ENCODE measurements at regions not wholly inside any gene's neighbourhood (a gene's known extent, or its start where the extent isn't known, plus 50 kb on each side); places are given as distances from the start of the nearest gene placed in this dataset.
A peak's percentile ranks its signal among the peaks of the same experiment; 100 is the strongest.

DNA sequence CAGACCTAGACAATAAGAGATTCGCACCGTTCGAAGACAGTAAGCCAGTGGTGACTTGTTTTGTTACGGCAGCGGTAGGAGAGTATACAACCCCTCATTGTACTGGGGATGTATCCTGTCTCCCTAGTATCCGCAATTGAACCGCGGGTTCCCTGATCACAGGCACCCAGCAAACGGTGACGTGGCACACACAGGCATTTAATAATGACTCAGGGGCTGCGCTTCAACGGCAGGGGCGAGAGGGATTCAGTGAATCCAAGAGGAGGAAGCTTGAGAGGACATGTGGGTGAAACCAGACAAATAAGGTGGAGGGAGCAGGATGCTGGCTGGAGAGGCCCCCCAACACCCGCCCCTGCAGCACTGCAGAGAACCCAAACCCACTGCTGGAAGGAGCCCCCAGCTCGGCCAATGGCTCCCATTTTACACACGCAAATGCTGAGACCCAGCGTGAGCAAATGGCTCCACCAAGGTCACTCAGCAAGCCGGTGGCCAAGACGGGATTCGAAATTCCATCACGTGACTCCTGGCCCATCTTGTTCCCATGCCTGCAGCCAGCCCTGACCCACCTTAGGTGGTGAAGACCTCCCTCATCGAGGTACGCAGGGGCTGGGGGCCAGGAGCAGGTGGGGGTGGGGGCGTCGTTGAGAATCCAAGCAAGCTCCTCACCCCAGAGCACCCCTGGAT is 149.9 kb downstream of the SYF2 start:
- no peak for DNase-seq

DNA sequence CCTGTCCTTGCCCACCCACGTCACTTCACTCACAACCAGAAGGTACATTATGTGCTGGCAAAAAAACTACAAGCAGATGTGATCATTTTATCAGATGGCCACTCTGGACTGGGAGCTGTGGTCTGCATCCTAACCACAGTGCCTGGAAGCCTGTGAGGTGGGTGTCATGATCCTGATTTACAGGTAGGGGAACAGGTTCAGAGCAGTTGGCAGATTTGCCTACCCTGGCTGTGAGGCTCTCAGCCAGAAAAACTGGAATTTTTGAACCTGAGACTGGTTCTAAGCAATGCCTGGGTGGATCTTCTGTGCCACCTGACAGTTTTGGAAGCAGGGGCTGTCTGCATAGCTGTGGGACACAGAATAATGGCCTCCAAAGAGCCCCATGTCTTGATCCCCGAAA is 150.8 kb downstream of the SYF2 start:
- no peak for DNase-seq

DNA sequence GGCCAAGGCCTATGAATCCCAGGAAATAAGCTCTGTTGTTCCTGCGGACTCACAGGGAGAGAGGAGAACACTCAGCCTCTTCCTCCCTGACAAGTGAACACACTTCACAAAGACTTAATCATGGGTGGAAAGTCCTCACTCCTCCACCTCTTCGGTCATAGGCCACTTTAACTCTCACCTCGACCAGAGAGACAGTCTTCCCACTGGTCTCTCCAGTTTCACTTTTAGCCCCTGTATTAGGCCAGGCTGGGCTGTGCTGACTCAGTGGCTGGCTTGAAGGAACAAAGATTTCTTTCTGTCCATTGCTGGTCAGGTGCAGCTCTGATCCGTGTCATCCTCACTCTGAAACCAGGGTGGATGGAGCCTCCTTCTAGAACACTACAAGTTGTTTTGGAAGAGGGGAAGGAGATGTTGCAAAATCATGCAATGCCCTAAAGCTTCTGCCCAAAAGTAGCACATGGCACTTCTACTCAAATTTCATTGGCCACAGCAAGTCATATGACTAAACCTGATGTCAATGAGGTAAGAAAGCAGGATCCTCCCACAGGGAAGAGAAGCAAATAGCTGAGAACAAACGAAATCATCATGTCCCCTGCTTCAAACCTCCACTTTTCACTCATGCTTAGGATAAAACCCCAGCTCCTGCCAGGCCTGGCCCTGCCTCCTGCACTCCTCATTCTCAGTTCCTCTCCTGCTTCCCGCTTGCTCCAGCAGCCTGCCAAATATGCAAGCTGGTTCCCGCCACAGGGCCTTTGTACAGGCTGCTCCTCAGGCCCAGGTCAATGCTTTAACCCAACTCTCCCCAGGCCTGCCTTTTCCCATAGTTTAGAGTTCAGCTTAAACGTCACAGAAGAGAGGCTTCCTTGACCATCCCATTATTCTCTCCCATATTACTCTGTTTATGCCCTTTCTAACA is 150.5 kb upstream of the RUNX3 start:
- peak in 2 of 51 donors; percentile 7 to 10 for DNase-seq

DNA sequence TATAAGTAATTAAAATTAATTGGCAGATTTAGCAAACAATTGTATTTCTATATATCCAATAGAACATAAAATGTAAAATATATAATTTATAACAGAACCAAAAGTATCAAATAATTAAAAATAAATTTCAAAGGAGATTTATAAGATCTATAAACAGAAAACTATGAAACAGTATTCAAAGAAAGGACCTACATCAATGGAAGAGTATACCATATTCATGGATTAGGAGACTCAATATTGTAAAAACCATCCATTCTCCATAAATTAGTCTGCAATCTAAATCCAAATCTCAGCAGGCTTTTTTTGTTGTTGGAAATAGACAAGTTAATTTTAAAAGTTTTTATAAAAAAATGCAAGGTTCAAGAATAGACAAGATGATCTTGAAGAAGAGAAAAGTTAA is 149.0 kb upstream of the RUNX3 start:
- no peak for DNase-seq

DNA sequence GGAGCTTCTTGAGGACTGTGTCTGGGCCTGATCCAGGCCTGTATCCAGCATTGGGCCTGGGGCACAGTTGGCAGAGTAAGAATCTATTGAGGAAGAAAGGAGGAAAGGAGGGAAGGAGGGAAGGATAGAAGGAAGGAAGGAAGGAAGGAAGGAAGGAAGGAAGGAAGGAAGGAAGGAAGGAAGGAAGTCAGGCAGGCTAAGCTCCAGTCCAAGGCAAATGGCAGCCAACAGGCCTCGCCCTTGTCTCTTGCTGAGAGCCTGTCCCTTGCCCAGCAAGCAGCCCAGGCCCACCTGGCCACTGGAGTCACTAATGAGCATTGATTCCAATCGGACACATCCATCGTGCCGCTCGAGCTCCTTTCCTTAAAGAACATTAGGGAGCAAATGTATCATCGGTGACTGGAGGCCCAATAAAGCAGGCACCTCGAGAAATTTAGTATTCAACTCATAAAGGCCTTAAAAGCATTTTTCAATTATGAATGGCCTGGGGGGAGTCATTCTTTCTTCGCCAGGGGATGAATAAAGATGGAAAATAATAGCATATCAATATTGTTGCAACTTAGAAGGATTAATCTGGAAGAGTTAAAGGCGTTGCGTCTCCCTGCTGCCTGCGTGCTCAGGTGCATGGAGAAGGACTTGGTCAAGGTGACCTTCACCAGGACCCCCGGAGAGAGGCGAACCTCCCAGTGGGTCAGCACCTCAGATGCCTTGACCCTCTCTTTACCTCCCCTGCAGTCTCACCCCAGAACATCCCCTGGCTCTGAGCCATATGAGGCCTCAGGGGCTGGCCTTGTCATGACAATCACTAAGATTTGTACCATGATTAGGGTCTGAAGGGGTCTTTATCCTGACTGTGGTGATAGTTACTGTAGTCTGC is 144.5 kb upstream of the RUNX3 start:
- DNase-seq, result no peak

DNA sequence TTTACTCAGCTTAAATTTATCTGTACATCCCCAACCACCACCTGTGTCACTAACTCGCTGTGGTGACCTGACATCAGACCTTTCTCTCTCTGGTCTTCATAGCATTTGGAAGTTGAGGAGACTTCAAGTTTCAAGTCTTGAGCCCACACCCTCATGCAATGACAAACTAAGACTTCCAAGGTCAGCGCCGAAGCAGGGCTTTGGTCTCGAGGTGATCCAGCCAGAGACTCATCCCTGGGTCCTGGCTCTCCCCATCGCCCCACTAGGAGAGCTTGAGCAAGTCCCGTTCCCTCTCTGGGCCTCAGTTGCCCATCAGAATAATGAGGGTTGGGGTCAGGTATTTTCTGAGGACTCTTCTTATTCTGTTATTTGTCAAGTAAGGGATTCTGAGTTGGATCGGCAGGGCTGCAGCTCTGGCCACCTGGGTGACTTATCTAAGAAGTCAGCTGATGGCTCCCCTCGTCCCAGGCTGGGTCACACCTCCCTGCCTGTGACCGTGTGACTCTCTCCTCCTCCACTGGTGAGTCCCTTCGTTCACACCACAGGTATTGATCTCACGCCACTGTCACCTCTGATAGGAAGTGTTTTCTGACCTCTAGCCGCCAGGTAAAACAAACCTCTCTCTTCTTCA is 143.7 kb upstream of the RUNX3 start:
- no peak for DNase-seq

DNA sequence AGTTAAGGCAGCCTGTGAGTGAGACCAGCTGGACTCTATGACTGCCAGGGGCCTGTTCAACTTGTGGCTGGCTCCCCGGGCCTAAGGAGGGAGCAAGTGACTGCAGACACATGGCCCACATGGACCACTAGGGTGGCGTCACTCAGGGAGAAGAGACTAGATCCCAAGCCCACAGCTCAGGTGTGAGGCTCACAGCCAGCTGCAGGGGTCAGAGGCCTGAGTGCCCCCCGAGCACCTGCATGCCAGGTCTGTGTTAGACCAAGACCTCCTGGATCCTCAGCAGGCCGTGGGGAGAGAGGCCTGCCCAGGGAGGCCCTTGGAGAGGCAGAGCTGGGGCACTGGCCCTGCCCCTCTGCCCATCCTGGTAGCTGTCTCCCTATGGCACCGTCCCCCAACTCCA is 142.4 kb upstream of the RUNX3 start:
- DNase-seq, result no peak

DNA sequence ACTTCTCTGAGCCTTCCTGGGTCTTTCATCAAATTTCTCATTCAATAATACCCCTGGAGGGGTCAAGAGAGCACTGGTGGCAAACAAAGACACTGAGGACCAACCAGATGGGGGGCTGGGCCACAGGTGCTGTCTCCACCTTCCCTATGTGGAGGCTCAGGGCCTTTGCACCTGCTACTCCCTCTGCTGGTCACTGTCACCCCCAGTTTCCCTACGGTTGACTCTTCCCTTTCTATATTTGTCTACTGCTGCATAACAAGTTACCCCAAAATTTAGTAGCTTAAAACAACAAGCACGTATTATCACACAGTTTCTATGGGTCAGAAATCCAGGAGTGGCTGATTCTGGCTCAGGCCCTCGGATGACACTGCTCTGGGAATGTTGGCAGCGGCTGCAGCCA is 138.8 kb upstream of the RUNX3 start:
- DNase-seq, result no peak

DNA sequence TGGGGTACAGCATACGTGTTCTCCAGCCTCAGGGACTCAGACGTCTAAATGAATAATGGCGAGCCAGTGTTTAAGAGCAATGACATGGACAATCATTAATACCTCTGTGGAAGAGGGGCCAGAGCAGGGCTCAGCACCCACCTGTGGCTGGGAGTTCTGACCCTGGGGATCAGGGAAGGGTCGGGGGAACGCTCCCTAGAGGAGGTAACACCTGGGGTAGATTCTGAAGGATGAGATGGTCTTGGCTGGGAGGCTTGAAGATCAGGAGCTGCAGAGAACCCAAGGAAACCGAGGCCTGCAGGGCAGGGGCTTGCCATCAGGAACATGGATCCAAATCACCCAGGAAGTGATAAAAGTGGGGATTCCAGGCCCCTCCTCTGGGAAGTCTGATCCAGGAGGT is 138.2 kb upstream of the RUNX3 start:
- no peak for DNase-seq

DNA sequence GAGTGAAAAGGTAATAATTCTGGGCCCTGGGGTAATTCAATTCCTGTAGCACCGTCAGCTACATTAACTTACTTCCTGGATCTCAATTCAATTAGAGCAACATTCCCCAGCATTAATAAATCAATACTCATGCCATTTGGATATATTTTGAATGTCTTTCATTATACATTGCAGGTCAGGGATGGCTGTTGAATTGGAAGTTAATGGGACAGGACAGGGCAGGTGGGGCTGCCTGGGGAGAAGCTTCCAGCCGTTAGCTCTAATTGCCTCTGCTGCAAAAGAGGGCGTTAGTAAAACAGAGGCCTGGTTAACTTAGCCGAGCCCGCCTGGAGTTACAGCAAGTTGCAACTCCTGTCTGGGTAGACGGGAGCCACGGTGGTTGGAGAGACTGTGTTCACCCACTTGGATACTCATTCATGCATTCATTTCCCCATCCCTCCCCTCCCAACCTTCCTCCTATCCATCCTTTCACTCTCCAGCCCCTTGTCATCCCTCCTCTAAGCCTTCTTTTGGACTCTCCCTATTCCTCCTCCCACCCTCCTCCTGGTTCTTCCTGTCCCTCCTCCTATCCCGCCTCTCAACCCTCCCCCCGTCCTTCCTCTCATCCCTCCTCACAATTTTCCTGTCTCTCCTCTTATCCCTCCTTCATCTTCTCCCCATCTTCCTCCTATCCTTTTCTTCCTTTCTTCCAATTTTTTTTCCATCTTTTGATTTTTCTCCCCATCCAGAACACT is 137.6 kb upstream of the RUNX3 start:
- no peak for DNase-seq

DNA sequence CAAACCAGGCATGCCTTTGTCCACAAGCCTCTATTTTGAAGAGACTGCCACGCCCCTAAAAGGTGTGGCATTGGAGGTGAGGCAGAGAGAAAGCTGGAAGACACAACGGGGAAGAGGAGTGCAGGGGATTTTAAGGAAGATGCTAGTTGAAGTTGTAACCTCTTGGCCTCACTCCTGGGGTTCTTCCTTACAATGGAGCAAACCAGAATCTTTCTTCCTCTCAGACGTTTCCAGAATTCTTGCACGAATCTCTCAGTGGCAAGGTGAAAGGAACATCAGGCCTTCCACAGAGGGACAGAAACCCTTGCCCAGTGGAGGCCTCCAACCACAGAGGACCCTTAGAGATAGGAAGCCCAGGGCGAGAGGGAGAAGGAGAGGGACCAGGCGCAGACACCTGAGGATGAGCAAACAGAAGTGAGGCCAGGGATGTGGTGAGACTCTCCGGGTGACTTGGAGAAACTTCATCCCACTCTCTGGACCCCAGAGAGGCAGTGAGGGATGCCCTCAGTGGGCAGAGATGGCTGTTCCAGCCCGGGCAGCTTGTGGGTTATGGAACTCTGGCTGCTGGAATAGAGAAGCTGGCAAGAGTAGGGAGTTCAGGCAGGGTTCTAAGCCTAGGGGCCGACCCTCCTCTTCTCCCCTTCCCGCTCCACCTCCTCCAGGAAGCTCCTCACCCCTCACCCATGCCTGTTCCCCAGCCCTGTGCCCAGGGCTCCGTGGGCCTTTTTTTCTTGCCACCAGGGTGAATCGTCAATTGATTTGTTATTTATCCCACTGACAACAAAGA is 136.8 kb upstream of the RUNX3 start:
- DNase-seq, result no peak

DNA sequence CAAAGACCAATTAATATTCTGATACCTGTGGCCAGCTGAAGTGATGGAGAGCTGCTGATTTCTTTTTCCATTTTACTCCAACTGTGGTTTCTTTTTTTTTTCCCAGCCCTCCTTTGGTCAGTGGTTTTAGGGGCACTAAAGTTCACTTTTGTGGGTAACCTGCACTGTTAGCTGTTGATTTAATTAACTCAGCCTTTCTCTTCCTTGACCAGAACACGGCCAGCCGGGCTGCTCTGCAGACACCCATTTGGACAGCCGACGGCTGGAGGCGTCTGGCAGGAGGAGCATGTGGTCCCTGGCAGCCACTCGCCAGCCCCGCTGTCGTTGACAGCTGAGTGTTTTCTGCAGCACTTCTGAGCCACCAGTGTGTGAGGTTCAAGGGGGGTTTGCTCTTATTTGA is 136.2 kb upstream of the RUNX3 start:
- peak in 1 of 51 donors; percentile 3 for DNase-seq

DNA sequence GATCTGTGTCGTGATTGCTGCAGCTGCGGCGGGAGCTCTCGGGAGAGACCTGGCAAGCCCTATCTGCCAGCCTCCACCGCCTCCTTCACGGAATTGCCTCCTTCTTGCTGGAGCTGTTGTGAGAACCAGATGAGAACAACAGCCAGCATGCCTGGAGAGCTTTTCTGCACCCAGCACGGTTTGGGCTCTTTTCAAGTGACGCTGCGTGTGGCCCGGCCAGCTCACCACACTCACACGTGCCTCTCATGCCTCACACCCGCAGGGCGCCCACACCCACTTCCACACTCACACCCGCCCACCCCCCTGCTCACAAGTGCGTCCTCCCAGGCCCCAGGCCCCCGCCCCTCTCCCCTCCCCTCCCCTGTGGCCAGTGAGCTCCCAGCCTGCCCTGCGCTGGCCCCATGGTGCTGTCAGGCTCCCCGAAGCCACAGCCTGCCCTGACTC is 135.7 kb upstream of the RUNX3 start:
- peak in 2 of 51 donors; percentile 6 to 24 for DNase-seq

DNA sequence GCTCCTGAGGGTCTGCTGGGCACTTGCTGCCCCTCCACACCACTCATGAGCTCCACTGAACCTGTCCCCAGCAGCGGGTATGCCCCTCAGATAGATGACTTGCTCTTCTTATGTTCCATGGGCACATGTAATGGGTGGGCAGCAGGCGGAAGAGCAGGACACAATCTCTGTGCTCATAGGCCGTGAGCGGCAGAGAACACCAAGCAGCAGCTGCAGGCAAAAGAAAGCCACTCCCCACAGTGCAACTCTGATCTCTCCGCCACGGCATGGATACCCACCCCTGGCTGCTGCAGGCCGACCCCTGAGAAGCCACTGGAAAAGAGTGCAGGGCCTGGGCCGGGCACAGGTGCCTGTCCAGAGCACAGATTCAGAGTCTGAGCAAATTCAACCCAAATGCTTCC is 135.2 kb upstream of the RUNX3 start:
- no peak for DNase-seq

DNA sequence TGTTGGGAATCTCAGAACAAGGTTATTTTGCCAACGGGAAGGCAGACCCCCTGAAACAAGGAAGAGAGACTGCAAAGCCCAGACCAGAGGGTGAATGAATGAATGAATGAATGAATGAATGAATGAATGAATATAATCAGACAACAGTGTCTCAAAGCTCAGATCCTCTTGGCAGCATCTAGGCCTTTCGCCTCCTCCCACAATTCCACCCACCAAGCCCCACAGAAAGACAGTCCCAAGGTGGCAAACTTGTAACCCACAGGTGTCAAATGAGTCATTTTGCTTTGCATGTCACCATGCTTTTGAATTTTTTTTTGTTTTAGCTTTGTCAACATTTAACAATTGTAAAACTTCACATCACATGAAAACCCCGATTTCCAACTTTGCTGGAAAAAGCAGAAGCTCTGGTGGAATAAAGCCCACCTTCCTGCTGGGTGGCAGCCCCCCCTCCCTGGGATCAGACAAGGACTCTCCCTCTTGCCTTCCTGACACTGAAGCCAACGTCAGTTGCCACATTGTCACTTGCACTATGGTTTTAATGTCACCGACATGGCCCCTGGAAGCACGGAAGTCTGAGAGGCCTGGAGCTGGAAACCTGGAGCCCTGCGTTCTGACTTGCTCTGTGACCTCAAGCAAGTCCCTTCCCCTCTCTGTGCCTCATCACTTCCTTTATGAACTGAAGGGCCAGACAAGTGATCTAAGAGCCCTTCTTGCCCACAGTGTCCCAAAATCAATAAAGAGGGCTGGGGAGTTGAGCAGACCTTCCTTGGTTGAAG is 134.6 kb upstream of the RUNX3 start:
- DNase-seq, result no peak

DNA sequence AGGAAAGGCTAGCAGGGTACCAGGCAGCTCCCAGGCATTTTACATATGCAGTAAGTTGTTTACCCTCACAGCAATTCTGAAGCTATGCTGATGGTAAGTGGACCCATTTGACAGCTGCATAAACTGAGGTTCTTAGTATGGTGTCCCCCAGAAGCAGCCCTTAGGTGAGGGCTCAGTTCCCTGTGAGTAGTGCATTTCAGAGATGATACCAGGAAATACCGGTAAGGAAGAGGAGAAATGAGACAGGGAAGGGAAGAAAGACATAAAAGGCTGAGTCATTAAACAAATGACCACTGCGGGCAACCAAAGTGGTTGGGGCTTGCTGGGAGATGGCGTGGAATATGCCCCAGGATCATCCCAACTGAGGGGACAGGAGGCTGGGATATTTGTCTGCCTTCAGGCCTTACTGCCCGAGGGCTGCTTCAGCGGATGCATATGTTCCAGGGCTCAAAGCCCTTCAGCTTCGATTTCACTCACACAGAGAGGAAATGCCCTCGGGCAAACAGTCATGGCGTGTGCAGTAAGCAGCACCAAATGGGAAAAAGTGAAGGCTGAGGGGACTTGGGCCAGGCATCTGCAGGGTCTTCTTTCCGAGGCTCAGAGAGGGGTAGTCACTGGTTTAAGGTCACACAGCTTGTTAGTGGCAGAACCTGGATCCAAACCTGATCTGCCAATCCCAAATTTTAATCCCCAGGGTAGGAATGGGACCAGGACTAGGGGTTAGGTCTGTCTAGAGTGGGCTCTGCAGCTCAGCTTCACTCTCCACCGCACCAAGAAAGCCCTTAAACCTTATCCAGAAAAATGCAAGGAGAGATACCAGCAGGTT is 133.7 kb upstream of the RUNX3 start:
- DNase-seq, result no peak

DNA sequence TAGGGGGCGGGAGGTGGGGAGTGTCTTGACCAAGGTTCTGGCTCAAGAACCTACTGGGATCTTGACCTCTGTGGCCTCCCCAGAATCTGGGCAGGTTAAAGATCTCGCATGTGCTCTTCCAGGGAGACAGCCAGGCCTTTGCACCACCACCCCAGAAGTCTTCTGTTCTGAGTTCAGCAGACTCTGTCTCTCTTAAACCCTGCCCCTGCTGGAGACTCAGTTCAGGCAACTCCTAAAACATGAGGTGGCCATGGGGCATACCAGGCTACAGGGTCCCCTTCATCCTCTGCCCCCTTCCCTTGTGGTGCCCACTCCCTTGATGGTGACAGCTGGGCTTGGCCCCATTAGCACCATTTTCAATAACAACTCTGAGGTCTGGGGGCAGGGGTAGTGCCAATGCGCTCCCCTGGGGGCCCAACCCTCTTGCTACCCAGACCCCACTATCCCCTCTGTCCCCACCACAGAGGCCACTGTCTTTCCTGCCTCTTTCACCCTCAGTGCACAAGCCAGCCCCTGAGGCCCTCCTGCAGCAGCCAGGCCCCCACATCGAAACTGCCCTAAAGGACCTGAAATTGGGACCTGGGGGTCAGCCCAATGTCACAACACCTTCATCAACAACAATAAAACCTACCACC is 132.7 kb upstream of the RUNX3 start:
- no peak for DNase-seq

Data from hypothalamus (tissue), 51 donors.